Coronary artery (tissue), 2 donors: ENCODE measurements at regions not wholly inside any gene's neighbourhood (a gene's known extent, or its start where the extent isn't known, plus 50 kb on each side); places are given as distances from the start of the nearest gene placed in this dataset.

ENCODE experiments used
- DNase-seq: peaks from one replicate; pipeline ENCODE4 v3.0.0-alpha.2; 2017; ENCODE audit warnings: low spot score
- H3K27ac ChIP-seq, 2 donors: fragments of 200-600 bp; sonication (generic); one replicate each; pipeline ENCODE4 v1.5.1; 2016 to 2019
- H3K4me3 ChIP-seq: fragments of 200-600 bp; sonication (generic); 2 replicates; pipeline ENCODE4 v1.5.1; 2016; ENCODE audit warnings: mild to moderate bottlenecking, moderate library complexity
- TF ChIP-seq, protein P1 (sequence below): fragments of 200-600 bp; sonication (generic); IDR thresholded peaks from one replicate; pipeline ENCODE4 v1.5.1; 2019; ENCODE audit warnings: antibody characterized with exemption

DNA sequence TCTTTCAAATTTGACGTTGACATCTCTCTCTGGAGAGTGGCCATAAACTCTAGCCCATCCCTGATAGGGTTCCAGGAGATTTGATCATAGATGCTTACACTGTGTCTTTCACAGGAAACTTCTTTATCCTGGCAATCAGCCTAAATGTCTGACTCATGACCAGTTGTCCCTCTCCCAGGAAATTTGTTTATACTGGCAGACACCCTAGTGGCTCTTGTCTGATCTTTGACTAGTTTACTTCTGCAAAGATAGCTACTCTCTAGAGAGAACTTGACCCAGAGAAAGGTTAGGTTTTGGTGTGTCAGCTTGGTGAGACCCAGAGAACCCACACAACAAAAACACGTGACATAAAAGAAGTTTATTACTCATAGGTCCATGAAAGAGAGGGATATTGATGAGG is 509.8 kb downstream of the CENPC start:
- no peak overlapping the region for H3K4me3 ChIP-seq
- DNase-seq, result no peak
- no peak overlapping the region for H3K27ac ChIP-seq
- TF ChIP-seq, protein P1, sequence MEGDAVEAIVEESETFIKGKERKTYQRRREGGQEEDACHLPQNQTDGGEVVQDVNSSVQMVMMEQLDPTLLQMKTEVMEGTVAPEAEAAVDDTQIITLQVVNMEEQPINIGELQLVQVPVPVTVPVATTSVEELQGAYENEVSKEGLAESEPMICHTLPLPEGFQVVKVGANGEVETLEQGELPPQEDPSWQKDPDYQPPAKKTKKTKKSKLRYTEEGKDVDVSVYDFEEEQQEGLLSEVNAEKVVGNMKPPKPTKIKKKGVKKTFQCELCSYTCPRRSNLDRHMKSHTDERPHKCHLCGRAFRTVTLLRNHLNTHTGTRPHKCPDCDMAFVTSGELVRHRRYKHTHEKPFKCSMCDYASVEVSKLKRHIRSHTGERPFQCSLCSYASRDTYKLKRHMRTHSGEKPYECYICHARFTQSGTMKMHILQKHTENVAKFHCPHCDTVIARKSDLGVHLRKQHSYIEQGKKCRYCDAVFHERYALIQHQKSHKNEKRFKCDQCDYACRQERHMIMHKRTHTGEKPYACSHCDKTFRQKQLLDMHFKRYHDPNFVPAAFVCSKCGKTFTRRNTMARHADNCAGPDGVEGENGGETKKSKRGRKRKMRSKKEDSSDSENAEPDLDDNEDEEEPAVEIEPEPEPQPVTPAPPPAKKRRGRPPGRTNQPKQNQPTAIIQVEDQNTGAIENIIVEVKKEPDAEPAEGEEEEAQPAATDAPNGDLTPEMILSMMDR, result no peak

DNA sequence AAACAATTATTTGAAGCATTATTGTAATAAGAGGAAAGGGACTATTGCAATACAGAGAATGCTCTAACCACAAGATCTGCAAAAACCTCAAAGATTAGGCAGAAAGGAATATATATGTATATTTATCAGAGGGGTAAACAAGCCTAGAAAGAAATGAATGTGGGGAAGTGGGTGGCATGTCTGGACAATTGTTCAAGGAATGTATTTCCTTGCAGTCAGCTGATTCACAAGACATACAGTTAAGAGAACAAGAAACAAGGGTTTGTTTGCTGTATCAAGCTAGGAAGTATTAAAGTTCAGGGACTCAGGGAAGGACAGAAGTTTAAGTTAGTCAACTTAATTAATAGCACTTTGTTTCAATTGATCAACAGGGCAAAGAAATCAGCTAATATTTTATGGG is 514.7 kb downstream of the CENPC start:
- H3K27ac ChIP-seq, result no peak overlapping the region
- TF ChIP-seq, protein P1, result no peak
- DNase-seq, result no peak
- H3K4me3 ChIP-seq, result no peak overlapping the region

DNA sequence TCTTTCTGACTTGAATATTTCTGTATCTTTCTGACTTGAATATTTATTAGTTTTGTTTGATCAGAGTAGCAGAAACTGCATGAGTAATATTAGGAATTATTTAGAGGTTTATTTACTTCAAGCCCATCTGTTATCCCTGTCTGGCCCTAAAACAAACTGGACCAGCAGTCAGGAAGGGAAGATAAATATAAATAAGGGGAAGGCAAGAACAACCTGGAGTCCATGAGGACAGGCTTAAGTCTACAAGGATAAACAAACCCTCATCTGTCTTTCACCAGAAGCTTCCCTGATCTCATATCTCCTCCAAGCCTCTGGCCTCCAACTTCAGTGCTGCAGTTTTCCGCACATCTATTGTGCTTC is 524.9 kb downstream of the CENPC start:
- Histone ChIP-seq H3K27ac (no peak overlapping the region), H3K4me3 (no peak overlapping the region)
- DNase-seq, result no peak
- TF ChIP-seq, protein P1, result no peak

DNA sequence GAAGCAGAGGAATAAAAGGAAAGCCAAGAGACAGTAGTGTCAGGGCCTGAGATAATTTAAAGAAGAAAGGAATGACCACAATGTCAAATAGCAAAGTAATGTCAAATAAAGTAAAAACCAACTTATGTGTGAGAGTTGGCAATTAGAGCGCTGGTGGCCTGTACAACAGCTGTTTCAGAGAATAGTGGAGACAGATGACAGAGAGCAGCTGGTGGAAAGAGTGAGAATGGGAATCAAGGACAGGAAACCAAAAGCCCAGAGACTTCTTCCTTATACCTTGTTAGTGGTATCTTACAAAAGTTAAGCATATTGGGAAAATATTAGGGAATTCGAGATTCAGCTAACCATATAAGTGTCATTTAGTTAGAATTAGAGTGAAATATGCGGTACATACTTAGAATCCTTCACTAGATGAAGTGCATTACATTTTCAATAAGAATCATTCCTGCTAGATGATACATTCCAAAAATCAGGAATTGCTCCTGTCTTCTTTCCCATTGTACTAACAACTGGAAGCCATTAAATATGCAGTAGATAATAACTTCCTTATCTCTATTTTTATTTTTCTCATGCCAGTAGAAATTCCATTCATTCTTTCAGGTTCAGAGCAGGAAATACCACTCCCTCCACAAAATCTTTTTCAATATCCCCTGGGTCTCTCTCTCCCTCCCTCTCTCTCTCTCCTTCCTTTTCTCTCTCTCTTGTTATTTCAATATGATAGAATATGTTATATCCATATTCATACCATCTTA is 525.4 kb downstream of the CENPC start:
- no peak overlapping the region for H3K27ac ChIP-seq
- TF ChIP-seq, protein P1, result no peak
- H3K4me3 ChIP-seq, result no peak overlapping the region
- DNase-seq, result no peak

DNA sequence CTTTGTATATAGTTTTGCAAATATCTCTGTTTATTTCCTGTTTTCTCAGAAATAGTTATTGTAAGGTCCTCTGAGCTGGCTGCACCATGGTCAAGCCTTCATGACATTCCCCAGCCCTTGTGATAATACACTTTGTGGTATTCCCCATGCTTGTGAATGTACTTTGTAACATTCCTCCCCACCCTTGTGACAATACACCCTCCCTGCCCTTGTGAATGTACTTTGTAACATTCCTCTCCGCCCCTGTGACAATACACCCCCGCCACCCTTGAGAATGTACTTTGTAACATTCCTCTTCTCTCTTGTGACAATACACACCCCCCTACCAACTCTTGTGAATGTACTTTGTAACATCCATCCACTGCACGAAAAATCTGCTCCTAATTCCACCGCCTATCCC is 530.7 kb downstream of the CENPC start:
- no peak for DNase-seq
- TF ChIP-seq, protein P1, result no peak
- Histone ChIP-seq H3K27ac (no peak overlapping the region), H3K4me3 (no peak overlapping the region)

DNA sequence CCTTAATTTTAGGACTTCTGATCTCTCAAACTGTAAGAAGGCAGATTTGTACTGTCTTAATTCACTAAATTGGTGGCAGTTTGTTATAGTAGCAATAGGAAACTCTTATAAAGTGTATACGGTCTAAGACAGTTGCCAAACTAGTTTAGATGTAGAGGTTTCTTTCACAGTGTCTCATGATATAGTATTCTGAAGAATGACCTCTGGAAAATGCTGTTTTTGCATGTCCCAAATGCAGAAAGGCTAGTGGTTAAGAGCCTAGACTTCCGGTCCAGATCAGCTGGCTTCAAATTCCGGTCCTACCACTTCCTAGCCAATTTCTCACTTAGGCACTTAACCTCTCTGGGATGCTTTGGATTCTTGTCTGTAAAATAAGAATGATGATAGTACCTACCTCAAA is 538.5 kb downstream of the CENPC start:
- Histone ChIP-seq H3K27ac (no peak overlapping the region), H3K4me3 (no peak overlapping the region)
- TF ChIP-seq, protein P1, result no peak
- DNase-seq, result no peak

DNA sequence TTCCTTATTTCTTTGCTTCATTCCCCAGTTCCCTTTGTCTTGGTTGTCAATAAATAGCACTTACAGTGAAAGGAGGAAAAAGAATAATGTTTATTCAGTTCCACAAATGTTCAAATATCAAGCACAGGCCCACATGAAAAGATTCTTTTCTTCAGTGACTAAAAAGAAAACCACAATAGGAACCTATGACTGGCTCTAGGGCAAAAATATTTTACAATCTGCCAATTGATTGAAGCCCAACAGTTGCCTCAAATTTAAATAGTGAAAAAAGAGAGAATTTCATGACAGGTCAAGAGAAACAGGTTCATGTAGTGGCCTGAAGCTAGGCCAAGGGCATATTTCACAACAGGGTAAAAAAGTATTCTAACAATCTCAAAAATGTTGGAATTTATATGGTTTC is 553.8 kb downstream of the CENPC start:
- H3K4me3 ChIP-seq, result no peak overlapping the region
- TF ChIP-seq, protein P1, result no peak
- no peak for DNase-seq
- H3K27ac ChIP-seq, result no peak overlapping the region
